NCI-H226 (cell line): ENCODE measurements at regions not wholly inside any gene's neighbourhood (a gene's known extent, or its start where the extent isn't known, plus 50 kb on each side); places are given as distances from the start of the nearest gene placed in this dataset.
A peak's percentile ranks its signal among the peaks of the same experiment; 100 is the strongest.

ENCODE experiments used
- DNase-seq: peaks from one replicate; pipeline ENCODE4 v3.0.0-alpha.2; 2015

DNA sequence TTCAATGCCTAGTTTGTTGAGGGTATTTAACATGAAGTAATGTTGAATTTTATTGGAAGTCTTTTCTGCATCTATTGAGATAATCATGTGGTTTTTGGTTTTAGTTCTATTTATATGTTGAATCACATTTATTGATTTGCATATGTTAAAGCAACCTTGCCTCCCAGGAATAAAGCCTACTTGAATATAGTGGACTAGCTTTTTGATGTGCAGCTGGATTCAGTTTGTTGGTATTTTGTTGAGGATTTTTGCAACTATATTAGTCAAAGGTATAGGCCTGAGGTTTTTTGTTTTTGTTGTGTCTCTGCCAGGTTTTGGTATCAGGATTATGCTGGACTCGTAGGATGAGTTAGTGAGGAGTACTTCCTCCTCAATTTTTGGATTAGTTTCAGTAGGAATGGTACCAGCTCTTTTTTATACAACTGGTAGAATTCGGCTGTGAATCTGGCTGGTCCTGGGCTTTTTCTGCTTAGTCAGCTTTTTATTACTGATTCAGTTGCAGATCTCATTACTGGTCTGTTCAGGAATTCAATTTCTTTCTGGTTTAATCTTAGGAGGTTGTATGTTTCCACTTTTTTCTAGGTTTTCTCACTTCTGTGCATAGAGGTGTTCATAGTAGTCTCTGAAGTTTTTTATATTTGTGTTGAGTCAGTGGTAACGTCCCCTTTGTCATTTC is 209.8 kb upstream of the RBMS3 start:
- DNase-seq, result peak; percentile 64

DNA sequence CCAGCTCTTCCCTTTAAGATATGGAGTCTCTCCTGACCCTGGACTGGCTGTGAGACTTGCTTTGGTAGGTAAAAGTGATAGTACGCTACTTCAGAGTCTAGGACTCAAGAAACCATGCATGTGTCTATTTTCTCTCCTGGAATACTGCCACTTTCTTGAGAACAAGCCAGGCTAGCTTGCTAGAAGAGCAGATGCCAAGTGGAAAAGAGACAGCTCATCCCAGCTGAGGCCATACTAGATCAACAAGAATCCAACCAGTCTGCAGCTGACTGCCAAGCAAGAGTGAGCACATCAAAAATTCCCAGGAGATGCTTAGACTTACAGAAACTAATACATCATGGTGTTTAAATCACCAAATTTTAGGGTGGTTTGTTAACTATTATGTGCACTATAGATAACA is 208.3 kb upstream of the RBMS3 start:
- DNase-seq, result no peak

DNA sequence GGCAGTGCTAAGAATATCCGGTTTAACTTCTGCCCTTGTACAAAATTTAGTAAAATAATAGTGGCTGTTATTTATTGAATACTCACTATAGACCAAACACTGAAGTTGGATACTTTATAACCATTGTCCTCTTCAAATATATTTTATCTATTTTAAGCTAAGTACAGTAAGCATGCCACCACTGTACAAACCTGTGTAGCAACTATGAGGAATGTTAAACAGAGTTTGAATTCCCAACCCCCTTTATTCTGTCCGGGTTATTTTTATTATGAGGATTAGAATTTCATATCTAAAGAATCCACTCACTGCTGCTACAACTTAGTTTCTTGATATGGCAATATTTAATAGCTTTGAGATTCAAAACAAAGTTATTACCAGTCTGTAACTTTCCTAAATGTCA is 203.5 kb upstream of the RBMS3 start:
- DNase-seq, result no peak

DNA sequence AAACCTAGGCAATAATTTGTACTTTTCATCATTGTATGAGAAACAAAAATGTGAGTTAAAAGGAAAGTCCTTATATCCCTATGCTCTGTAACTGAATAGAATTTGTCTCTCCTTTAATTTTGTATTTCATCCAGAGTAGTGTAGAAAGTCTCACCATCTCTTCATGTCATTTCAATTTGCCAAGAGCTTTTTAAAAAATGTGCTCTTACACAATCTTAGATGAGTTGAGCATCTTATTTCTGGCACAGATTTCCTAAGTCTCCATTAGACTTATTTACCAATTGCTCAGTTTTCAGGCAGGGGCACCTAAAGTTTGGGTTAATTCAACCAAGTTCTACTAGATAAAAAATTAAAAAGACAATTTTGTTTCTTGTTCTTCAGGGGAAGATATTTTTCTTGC is 201.5 kb upstream of the RBMS3 start:
- DNase-seq, result no peak

DNA sequence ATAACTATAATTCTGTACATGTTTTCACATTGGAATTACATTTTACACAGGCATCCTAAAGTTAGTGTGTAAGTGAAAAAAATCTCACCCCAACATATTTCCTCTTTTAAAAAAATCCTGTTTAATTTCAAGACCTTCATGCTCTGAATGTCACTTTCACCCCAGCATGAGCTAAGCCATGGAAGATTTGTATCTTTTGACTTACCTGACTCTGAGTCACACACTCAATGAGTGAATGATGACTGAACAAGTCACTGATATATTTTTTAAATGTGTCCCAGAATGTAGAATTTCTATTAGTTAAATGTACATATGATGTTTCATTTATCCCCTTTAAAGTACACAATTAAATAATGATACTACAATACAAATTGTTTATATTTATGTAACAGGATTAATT is 199.9 kb upstream of the RBMS3 start:
- no peak for DNase-seq

DNA sequence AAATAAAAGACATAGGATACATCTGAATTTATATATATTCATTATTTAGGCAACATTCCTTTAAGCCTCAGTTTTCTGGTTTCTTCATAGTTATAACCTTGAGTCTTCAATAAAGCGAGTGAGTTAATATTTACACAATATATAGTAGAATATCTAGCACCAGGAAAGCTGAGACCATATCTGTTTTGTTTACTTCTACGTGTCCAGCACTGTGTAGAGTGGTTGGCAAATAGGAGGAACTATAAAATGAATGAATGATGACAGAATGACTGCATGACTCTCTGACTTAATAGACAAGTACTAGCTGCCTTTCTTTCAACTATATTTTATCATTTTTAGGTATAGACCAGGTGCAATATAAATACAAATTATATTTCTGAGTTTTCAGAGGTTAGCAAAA is 197.8 kb upstream of the RBMS3 start:
- DNase-seq, result no peak

DNA sequence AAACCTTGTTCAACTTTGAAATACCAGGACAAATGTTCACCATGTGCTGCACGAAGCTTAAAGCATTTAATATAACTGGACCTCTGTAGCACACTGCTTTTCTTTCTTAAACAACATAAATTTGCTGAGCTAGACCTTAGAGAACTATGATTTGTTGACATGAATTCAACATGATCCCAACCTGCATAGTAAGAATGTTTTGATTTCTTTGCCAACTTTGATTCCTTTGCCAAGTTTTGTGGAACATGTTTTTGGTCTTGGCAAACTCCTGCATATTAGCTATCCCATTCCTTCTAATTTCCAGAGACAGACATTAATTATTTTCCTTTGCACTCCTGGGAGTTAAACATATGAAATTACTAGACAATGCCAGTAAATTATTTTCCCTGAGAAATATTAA is 197.2 kb upstream of the RBMS3 start:
- no peak for DNase-seq

DNA sequence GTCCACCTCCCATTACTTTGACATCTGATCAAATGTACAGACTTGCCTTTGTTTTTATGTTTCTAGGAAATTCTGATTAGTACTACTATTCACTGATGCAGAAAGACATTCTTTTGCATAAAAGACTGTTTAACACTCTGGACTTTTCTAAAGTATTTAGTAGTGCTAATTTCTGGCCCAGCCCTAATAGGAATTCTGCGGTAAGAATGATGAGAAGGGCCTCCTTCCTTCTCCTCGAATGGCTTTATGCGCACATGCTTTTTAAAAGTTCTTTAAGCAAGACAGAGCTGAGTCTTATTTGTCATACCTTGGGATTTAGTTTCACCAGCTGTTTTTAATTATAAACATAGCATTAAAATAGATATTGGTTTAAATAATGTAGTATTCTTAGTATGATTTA is 192.3 kb upstream of the RBMS3 start:
- DNase-seq, result no peak

DNA sequence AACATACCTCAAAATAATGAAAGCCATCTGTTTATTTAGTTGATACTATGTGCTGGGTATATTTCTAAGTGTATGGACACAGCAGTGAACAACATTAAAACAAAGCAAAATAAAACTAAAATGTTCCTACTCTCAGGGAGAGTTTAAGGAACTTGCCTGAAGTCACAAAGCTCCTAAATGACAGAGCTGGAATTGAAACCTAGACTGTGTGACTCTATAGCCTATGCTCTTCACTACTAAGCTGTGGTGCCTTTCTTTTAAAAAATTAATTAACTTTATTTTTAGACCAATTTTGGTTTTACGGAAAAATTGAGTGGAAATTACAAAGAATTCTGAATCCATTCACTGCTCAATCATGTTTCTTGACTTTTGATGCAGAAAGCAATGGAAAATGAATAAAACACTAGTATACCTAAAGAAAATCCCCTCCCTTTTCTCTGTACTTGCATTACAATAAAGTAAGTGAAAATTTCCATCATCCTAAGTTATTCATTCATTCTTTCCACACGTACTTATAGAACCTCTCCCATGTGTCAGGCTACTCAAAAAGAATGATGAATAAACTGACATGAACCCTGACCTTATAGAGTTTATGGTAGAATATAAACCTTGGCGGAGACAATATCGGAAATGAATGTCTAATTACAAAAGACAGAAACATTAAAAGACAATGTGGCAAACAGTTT is 189.8 kb upstream of the RBMS3 start:
- no peak for DNase-seq

DNA sequence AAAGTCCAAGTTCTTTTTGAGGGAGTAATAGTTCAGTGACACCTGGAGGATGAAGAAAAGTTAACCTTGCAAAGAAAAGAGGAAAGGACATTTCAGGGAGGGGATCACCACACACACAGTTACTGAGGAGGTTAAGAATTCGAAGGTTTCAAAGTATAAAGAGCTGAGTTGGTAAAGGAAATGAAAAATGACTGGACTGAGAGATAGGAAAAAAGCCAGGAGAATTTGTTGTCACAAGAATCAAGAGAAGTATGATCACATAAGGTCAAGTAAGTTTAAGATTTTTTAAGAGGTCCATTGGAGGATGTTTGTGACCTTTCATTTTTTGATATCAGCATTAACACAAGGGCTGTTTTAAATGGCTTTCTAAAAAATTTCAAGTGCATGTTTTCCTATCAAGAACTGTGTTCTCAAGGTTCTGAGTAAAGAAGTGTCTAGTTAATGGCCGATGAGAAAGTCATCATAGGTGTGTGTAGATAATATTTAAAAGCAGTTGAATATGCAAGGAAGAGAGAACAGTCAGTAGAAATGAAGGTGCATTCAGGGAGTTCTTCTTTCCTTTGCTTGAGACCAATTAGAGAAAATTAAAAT is 189.2 kb upstream of the RBMS3 start:
- DNase-seq, result no peak

DNA sequence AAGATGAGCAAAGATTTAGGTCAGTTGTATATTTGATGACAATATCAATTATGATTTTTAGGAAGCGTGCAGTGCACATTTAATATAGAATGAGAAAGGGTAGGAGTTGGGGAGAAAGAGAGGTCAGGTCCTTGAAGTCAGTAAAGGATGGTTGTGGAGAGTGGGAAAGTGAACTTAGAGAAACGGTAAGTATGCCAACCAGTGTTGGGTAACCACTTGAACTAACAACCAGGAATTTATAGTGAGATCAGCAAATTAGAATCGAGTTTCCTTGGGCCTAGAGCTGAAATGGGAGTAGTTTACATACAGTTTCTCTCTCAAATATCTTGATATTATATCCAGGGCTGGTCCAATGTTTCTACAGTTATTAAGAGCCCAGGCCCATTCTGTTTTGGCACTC is 188.5 kb upstream of the RBMS3 start:
- no peak for DNase-seq

DNA sequence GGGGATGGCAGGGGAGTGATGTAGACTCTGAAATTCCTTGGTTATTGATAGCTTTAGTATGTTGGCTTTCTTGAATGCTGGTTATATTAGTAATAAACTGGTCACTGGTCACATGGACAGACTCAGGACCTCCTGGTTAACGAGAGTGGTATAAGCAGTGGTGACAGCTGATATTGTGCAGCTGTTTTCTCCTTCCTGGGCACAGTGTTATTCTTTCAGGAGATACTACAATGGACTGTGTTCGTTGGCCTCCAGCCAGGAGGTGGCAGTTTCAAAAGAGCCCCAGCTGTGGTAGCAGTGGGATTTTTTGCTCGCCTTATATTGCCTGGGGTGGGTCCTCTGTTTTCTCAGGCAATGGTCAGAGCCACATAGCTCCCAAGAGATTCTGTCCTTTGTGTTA is 181.6 kb upstream of the RBMS3 start:
- DNase-seq, result no peak

DNA sequence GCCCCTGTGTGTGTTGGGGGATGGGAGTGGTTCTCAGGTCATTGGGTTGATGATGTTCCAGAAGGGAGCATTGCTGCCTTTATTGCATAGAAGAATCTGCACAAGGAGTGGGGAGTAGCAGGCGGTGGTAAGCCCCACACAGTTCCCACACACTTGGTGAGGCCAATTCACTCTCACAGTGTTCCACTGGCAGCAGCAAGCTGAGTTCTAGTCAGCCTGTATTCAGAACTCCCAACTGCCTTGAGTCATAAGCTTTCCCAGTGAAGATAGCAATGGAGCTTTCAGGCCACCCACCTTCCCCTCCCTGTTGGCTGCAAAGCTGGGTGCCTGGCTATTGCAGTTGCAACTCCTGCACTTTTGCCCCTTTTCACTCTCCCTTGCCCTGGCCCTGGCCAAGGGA is 181.1 kb upstream of the RBMS3 start:
- peak; percentile 9 for DNase-seq

DNA sequence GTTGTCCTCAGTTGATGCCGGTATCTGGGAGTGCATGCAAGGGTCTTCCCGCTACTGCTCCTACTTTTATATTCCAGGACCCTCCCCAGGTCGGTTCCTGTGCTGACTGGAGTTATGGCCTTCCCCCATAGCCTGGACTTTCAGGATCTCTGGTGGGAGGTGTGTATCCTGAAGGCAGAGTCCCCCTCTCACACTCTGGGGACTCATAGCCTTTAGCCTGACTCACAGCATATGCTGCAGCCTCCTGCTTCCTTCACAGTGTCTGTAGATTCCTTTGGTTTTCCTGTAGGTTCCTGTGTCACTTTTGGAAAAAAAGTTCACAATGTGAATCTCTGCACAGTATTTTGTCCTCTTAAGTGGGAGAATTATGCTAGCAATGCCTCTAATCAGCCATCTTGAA is 180.6 kb upstream of the RBMS3 start:
- DNase-seq, result no peak

DNA sequence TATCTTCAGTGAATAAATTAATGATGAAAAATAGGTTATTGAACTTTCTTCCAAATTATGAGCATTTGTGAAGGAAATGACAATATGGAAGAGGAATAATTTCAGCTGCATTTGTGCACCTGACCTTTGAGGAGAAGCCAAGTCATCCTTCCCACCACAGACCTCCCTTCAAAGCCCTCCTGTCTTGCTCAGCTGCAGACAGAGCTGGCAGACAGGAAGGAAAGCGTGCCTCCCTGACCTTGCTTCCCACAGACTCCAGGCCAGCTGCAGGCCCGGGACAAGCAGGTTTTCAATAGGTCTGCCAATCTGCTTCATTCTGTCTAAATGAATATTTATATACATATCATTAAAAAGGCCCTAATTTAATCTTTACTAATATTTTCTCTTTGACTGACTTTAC is 152.9 kb upstream of the RBMS3 start:
- DNase-seq, result no peak

DNA sequence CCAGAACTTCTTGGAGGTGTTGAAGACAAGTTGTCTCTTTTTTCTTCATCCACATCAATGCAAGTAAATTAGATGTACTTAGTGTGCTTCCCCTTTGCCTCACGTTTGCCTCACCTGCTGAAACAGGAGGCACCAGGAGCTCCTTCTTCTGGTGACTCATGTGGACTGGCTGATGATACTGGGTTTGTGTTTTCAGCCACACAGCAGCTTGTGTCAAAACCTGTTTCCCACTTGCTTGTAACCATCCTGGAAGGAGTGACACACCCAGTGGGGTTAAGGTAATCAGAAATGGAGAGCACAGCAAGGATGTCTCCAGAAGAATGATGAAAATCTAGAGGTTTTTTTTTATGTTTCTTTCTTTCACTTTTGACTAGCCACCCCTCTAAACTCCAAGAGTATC is 143.3 kb upstream of the RBMS3 start:
- no peak for DNase-seq

DNA sequence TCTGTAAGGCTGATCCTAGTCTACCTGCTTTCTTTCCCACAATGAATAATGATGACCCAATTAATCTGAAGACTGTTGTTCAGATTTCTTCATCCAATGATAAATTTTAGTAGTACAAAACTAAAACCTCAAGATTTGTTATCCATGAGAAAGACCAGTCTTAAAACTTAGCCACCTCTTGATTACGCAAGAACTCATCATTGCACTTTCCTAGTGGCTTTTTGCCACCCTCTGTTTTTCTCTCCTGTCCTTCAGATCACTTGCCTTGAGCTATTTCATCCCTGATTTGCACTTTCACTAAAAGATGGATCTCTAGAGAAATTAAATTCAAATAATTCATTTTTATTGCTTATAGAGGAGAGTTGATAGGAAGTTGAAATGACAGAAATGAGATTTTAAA is 142.7 kb upstream of the RBMS3 start:
- DNase-seq, result no peak

DNA sequence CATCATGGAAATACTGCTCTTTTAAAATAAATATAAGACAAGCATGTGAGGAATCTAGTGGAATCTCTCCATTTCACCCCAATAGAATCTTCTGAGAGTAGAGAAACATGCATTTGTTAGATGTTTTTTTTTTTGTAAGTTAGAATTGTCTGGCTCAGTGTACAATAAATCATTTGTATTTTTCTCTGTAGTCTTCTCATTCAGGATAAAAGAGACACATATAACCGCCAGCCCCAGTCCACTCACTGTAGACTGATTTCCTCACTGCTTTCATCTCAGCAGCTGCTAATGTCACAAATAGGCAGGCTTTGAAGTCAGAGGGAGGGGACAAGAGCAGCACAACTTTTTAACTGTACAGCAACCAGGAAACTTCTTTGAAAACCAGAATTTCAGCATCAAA is 140.2 kb upstream of the RBMS3 start:
- DNase-seq, result no peak

DNA sequence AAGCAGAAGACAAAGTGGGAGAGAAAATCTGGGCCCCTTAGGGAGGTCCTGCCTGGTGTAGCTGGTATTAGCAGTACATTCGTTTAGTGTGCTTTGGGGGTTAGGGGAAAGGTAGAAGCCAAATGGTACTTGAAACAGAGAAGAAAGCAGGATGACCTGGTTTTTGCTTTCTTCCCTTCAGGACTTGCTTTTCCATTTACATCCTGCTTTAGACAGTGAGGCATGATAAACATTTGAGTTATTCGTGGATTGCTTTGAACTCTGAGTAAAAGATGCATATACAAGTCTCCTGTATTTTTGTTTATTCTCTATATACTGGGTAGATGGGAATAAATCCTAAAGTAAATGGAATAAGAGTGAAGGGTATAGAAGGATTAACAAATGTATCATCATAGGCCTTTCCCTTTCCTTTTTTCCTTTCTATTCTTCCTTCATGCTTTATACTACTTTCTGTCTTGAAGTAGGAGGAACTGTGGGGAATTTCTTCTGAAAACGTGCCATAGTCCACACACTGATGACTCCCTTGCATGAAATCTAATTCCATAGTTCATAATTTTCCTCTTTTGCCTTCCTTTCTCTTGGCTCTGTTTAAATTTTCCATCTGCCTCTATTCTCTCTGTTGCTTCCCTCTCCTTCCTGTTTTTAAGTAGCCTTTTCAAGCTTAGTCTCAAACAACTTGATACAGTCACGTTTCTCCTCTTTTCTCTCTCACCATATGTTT is 139.5 kb upstream of the RBMS3 start:
- no peak for DNase-seq

DNA sequence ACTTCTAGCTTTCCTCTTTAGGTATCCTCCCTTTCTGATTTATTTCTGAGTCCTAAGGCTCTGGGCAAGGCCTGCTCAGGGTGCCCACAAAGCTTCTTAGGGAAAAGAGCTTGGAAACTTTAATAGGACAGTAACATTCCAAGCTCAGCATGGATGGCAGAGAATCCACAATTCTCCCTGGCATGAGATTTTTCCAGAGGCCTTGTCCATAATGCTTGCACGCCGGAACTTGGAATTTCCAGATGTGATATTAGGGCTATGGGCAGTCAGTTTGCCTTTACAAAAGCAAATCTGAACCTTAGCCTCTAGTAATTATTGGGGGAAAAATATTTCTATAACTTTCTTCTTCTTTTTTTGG is 139.0 kb upstream of the RBMS3 start:
- DNase-seq, result peak; percentile 2

DNA sequence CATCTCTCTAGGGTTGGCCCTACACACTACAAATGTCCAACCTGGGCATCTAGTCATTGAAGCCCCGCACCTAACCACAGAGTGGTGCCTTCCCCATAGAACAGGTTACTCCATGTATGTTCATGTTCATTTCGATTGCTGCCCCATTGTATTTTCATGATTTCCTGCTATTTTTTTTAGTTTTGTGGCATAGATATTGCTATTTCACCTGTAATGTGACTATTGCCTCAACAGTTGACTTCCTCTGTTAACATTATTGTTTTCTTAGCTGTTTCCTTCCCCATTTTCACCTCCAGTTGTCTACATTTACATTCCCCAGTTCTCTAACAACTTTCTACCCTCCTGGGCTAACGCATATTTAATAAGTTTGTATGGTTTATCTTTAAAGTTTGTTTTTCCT is 137.7 kb upstream of the RBMS3 start:
- no peak for DNase-seq

DNA sequence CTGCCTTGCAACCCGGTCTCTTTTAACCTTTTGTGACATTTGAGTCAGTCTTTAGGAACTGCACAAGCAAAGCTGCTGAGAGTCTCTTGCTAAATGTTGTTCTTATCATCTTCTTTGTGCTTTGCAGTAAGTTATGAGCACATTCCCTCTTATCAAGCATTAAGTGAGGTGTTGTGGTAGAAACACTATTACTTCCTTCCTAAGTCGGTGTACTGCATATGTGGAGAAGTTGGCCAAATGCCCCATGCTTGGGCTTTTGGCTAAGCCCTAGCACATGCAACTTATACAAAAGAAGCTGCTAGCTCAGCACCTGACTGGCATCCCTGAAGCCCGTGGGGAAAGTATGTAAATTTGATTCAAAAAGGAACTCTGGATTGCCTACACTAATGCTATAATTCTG is 136.5 kb upstream of the RBMS3 start:
- peak; percentile 81 for DNase-seq

DNA sequence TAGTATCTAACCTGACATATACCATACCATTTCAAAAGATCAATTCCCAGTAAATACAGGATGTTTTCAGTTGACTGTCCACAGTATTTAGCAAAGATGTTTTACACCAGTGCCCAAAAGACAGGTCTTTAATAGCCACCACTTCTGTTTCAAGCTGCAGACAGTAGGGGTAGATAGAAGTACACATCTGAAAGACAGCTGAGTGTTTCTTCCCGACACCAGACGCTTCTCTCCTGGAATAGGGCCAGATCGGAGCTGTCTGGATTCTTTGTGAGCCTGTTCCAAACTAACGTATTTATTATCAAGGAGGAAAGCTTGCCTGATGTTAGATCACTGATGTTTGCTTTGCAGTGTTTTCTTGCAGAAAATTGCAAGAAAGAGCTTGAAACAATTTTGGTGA is 136.1 kb upstream of the RBMS3 start:
- DNase-seq, result peak; percentile 64

DNA sequence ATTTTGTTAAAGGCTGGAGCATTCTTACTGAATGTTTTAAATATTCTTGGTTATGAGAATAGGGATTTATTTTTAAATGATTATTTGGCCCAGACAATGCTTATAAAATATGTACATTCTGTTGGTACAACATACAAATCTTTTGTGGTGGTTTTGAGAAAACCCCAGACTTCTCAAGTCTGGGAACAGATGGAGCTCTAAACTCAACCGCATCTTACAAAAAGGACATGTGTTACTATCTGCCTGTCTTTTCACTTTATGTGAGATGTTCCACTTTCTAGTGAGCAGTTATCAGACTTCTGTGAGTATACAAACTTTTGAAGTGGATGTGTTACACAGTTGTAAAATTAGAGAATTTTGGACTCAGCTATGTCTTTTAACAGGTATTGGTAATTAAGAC is 135.5 kb upstream of the RBMS3 start:
- DNase-seq, result no peak
